ENCODE measurements at regions not wholly inside any gene's neighbourhood (a gene's known extent, or its start where the extent isn't known, plus 50 kb on each side); places are given as distances from the start of the nearest gene placed in this dataset.

DNA sequence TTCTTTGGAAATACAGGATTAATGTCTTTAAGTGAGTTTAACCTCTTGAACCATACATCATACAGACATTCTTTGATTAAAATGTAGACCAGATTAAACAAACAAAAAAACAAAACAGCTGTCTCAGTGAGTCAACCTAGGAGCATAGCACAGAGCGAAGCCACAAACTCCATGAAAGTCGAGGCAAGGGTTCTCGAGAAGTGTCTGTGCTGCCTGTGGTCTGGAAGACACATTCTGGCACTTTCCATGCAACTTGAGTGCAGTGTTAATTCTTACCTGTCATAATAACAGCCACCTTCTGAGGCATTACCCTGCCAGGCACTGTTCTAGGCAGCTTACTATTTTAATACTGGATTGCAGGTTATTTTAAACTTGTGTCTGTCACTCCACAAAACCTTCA, 435.5 kb upstream of the MMADHC start:
- TF ChIP-seq CTCF (IDR thresholded peaks at IDR 0.05) = no peak
- TF ChIP-seq, protein P1, sequence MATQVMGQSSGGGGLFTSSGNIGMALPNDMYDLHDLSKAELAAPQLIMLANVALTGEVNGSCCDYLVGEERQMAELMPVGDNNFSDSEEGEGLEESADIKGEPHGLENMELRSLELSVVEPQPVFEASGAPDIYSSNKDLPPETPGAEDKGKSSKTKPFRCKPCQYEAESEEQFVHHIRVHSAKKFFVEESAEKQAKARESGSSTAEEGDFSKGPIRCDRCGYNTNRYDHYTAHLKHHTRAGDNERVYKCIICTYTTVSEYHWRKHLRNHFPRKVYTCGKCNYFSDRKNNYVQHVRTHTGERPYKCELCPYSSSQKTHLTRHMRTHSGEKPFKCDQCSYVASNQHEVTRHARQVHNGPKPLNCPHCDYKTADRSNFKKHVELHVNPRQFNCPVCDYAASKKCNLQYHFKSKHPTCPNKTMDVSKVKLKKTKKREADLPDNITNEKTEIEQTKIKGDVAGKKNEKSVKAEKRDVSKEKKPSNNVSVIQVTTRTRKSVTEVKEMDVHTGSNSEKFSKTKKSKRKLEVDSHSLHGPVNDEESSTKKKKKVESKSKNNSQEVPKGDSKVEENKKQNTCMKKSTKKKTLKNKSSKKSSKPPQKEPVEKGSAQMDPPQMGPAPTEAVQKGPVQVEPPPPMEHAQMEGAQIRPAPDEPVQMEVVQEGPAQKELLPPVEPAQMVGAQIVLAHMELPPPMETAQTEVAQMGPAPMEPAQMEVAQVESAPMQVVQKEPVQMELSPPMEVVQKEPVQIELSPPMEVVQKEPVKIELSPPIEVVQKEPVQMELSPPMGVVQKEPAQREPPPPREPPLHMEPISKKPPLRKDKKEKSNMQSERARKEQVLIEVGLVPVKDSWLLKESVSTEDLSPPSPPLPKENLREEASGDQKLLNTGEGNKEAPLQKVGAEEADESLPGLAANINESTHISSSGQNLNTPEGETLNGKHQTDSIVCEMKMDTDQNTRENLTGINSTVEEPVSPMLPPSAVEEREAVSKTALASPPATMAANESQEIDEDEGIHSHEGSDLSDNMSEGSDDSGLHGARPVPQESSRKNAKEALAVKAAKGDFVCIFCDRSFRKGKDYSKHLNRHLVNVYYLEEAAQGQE (IDR thresholded peaks at IDR 0.05; ENCODE audit: insufficient read depth in 1 of 2, low read depth in 2 of 2, low read length in 1 of 2) = no peak
